HG03354 (cell line): ENCODE measurements at regions not wholly inside any gene's neighbourhood (a gene's known extent, or its start where the extent isn't known, plus 50 kb on each side); places are given as distances from the start of the nearest gene placed in this dataset.

Source experiments
- ATAC-seq: cut with Tn5 transposase; IDR thresholded peaks from one replicate; pipeline ENCODE4 v1.9.1; 2021; ENCODE audit warnings: mild to moderate bottlenecking; ENCODE audit not compliant: unreplicated experiment, poor library complexity, severe bottlenecking

DNA sequence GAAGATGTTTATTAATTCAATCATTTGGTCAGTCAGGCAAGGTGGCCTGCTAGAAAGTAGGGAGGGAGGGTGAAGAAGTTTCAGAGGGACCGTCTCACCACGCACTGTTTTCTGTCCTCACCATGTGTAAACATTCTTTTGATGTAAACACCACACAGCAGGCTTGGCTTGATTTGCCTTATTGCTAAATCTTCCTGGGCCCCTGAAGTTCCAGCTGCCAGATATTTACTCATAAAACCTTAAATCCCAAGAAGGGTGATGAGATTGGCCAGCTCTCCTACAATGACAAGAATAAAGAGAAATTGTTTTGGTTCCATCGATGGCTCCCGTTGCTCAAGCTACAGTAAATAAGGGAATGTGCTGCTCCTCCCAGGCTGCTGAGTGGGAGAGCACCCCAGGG lies 198.2 kb upstream of the TMTC4 start:
- no peak for ATAC-seq

DNA sequence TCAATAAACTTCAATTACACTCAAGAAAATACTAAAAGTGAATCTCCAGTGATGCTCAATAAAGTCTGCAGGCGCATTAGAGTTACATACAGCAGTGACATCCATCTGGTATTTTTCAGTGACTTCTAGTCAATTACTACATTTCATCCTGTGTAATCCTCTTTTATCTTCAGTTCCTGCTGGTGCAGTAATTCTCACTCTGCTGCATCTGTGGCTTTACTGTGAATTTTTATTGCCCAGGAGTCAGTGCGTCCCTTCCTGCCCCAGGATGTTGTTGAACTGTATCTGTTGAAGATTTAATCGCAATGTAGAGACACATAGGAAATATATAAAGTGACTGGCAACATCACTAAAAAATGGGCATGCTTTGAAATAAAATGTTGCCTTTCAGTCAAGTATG lies 196.3 kb upstream of the TMTC4 start:
- ATAC-seq: no peak

DNA sequence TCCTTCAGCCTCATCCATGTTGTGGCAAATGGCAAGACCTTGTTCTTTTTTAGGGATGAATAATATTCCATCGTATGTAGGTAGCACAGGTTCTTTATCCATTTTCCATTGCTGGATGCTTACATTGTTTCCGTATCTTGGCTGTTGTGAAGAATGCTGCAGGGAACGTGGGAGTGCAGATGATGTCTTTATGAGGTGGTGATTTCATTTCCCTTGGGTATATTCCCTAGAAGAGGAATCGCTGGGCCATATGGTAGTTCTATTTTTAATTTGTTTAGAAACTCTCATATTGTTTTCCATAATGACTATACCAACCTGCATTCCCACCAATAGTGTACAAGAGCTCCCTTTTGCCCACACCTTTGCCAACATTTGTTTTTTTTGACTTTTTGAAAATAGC lies 186.3 kb upstream of the TMTC4 start:
- ATAC-seq: no peak

DNA sequence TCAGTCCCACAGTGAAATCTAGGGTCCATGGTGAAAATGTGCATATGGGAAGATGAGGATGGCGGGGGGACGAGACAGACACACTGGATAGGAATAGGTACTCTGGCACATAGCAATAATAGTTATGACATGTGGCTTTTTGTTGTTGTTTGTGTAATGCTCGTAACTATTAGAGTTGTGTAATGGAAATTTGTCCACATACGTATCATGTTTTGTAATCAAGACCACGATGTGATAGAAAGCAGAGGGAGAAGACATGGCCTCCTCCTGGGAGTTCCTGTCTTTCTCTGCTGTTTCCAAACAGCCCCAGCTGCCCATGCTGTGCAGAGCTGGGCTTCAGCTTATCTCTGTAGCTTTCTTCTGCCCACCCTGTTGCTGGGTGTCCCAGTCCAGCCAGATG lies 185.3 kb upstream of the TMTC4 start:
- ATAC-seq: no peak

DNA sequence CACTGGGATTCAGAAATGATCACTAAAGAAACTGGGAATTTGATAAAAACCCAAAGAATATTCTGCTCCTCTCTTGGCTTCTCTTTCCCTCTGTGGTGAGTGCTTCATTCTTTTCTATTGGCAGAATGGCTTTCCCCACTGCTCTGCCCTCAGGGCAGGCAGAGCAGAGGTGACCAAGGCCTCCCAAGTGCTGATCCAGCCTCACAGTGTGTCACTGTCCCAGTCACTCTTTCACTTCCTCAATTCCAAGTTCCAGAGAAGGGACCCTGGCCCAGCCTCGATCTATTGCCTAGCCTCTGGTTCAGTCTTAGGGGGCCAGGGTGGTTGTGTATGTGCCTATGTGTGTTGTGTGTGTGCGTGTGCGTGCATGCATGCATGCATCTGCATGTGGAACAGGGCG lies 180.6 kb upstream of the TMTC4 start:
- ATAC-seq: no peak

DNA sequence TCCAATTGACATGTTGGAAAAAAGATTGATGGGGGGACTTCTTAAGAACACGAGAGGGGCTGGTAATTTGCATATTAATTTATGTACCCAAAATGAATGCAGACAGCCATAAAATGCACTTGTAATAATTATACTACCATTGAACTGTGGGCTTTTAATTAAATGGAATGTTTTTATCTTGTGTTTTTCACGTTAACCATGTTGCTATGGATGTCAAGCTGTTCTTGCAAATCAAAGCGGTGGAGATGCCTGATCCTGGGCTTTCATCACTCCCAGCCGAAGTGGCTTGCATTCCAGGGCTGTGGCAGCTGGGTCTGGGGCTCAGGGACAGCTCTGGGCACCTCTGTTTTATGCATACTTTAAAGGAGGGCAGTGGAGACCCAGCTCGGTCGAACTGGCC lies 179.4 kb upstream of the TMTC4 start:
- no peak for ATAC-seq

DNA sequence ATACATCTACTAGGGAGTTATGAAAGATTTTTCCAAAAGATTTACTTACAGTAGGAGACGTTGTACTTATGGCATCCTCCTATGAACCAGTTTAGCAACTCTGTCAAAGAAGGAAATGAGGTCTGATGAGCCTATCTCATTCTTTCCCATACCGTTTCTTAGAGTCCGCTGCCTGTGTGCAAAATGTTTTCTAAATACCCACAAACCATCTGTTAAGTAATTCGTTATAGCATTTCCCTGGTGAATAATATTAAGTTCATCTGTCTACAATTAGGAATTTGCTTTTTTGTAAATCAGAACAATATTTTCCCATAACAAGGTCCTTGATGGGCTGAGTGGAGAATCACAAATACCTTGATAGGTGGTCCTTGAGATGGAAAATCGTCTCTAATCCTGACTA lies 178.8 kb upstream of the TMTC4 start:
- ATAC-seq: no peak

DNA sequence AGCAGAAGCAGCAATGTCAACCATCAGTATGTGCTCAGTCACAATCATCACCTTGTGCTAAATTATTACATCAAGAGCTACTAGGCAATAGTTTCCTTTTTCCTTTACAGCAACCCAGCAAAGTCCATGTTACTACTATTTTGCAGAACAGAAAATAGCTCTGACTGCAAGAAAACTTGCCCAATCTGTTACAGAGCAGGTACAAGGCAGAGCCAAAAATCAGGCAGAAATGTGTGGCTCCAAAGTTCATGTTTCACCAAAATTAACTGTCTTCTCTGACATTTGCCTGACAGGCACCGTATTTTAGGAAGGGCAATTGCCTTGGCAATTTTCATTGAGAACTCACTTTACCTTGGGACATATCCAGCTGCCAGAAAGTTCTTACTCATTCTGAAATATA lies 177.6 kb upstream of the TMTC4 start:
- ATAC-seq: no peak

DNA sequence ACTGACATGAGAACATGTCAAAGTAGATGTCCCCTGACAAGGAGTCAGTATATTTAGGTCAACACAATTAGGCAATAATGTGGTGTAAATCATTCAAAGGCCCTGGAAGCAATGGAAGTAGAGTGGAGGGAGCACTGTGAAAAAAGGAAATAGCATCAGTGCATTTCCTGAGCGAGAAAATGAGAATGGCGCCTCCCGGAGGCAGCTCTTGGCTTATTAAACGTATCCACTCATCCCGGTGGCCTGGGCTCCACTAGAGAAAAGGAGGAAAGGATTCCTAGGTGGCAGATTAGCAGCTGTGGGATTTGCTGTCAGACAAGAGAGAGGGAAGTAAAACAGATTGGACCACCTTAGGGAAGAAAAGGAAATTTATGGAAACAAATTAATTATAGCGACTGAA lies 173.7 kb upstream of the TMTC4 start:
- ATAC-seq: no peak

DNA sequence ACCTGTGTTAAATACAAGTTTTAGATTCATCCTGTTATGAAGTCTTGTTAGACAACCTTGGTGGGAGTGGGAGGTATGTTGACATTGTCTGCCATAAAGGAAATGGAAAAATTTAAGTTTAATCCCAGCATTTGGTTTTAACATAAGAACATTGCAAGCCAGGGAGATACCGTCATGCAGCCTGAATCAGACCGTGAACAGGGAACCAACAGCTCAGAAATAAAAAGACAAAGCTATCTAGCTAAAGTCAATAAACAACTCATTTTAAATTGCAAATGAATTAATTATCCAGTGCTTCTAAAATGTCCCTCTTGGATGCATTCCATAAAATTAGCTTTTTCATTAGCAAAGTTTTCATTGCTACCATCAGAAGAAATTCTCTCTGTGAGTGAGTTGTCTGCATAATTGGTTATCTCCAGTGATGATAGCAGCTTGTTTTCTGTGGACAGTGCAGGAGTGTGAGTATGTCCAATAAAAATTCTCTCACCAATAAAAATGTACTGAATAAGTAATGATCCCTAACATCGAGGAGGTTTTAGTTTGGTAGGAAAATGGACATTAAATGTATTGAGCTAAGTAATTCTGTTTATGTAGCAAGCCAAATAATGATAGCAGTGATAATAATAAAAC lies 170.6 kb upstream of the TMTC4 start:
- no peak for ATAC-seq

DNA sequence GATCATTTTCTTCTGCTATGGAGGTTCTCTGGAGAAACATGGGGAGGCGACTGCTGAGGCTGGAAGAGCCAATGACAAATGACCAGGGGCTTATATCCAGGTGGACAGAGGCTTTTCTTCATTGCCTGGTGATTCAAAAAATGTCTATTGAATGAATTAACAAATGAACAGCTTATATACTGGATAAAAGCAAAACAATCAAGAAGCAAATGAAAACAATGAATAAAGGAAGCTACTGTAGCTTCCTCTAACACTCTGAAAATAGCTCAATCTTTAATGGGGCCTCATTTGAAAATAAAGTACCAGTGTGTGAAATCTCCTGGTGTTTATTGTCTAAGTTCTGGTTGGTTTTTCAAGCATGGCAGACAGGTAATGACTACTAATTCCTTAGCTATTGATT lies 167.5 kb upstream of the TMTC4 start:
- ATAC-seq: no peak

DNA sequence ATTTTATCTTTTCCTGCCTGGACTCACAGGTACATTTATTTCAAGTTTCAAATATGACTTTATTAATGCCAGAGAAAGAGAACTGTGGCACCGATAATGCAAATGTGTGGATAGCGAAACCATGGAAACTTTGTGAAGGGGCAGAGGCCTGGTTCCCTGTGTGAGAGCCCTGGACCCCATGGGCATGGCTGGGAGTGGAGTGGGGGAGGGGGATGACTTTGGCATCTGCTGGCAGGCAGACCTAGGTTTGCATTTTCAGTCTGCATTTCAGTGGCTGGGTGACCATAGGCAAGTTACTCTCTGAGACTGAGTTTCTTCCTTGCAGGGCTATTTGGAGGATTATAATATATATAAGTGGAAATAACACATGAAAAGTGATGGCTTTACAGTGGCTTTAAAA lies 163.8 kb upstream of the TMTC4 start:
- no peak for ATAC-seq

DNA sequence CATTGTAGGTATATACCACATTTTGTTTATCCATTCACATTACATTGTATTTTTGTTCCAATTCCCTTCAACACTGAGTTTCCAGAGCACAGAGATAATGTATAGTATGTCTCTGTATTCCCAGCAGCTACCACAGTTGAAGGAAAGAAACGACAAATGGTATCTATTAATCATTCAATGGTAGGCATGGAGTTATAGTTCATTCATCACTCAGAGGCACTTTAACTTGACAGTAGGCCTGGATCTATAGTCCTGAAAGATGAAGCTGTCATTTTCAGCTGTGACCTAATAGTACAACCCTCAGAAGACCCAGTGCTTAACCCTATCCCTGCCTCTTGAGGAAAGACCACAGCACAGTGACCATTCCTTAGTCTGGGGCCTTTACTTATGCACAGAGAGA lies 163.0 kb upstream of the TMTC4 start:
- no peak for ATAC-seq

DNA sequence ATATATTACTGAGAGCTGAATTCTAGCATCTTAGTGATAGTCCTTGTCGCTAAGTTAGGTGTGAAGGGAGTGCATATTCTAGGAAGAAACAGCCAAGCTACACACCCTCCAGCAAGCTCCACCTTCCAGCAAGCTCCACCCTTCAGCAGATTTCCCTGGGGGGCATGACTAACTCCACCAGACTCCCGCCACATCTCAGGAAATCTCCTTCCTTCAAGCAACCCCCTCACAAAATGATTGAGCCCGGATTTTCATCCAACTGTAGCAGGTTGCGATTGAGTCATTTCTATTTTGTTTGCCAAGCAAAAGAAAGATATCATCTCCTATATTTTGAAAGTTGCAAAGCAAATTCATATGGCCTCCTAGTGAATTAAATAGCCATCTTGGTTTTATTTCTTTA lies 162.1 kb upstream of the TMTC4 start:
- ATAC-seq: no peak

DNA sequence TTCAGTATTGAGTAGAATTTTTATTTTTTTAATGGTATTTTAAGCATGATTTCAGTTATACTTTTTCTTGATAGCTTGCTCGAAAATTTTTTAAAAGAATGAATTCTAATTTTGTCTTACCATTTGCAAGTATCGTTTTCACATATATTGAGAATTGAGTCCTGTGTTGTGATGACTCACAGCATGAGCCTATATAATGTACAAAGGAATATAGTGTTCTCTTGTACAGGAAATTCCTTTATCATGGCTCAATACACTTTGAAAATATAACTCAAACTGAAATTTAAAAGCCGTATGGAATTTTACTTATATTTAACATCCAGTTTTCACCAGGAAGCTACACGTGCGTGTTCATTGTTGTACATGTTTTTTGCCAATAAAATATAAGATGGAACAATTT lies 161.1 kb upstream of the TMTC4 start:
- ATAC-seq: no peak

DNA sequence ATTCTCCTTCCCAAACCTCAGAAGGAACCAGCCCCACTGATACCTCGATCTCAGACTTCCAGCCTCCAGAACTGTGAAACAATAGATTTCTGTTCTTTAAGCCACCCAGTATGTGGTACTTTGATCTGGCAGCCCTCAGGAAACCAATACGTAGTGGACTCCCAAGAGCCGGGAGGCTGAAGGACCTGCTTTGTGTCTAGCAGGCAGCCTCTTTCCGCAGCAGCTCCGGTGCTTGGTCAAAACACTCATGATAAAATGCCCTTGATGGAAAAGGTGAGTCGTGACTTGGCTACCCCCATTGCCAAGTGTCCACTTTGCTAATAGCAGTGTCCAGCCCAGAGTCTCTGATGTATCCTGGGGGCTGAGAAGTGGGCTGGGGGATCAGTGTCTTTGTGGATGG lies 158.8 kb upstream of the TMTC4 start:
- no peak for ATAC-seq

DNA sequence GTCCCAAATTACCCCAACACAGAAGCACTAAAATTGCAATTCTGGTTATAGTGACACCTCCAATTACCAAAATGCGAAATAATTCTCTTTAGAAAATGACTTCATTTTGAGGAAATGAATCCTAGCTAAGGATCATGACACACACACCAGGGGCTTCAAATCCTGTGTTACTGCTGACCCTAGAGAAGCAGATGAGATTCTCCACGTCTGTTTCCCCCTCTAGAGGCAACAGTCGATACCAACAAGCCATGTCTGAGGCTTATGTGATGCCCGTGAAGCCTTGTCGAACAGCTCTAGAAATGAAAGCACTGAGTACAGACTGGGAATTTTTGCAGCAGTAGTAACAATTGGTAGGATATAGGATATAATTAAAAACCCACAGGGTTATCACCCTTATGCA lies 153.6 kb upstream of the TMTC4 start:
- no peak for ATAC-seq

DNA sequence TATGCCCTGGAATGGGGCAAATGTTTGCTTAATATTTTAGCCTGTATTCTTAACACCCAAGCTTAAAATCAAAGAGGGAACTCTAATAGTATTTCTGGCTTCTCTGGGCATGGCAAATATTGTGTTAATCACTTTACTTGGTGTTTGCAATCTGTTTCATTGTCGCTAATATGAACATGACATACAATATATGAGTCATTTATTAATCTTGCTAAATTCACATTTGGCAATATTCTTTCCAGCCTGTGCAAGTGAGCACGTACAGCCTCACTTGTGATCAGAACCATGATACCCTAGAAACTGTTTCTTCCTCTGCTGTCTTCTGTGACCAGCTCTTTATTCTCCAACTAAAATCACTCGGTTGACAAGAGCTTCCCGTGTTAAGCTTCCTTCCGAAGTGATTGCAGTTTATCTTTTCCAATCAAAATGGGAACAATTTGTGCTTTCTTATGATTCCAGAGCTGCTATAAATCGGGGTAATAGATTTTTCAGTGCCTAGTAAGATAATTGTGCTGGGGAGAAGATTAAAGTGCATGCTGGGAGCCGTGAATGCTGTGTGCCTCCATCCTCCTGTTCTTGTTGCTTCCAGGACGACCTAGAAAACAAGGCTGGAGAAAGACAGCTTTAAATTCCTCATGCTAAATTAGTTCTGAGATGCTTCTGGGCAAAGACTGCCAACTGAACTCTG lies 153.0 kb upstream of the TMTC4 start:
- no peak for ATAC-seq

DNA sequence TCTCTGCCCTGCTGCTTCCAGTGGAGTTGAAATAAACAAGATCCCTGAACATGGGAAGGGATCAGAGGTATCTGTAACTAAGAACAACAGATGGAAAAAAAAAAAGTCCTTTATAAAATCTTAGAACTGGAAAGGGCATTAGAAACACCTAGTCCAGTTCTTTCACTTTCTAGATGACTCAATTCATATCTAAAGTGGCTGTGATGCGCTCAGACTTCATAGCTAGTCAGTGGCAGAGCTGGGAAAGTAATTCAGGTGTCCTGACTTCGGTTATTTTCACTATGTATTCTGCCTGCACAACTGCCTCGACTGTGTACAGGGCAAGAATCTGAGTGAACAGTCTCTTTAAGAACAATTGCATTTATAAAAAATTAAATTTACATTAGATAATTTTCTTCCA lies 151.8 kb upstream of the TMTC4 start:
- no peak for ATAC-seq

DNA sequence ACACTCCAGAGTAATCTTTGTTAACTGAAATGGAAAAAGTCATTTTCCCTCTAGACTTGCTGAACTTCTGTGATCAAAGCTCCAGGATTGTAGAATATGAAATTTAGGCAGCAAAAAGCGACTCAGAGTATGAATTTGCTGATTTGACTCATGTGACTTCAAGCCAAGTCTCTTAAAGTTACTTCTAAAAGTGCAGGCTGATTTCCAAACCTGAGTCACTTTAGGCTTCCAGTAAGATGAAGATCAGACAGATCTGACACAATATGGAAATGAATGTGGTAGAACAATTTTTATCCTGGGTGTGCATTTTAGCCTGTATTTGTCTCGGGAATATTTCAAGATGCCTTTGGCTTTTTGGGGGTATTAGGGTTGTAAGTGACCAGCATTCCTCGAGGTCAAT lies 151.0 kb upstream of the TMTC4 start:
- no peak for ATAC-seq

DNA sequence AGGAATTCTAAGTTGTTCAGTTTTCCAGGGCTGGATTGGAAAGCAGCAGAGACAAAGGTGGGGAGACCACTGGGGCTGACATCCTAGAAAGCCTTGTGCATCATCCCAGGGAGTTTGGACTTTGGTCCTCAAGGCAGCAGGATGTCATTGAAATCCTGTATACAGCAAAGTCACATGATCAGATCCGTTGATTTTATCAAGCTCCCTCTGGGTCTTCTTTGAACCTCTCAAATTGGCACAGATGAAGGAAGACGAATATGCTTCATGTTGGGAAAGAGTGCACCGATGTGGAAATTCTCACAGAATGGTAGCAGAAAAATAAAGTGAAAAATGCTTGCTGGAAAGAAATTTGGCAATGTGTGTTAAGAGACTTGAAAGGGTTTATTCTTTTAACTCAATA lies 149.8 kb upstream of the TMTC4 start:
- no peak for ATAC-seq

DNA sequence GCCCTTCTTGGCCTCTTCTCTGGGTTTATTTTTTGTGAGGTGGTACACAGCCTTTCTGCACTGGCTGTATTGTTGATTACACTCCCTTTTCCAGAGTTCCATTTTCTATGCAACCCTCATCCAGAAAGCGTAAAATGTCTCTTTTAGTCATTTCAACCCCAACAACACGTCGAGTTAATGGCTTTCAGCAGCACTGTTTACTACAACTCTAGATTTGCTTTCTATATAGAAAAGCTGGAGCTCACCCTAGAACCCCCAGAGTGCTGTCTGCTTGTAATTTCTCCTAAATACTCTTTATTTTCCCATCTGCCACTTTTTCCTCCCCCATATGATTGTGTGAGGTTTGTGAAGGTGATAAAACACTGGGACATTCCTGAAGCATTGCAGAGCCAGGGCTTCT lies 148.9 kb upstream of the TMTC4 start:
- no peak for ATAC-seq
